HG03442 (cell line): ENCODE measurements at regions not wholly inside any gene's neighbourhood (a gene's known extent, or its start where the extent isn't known, plus 50 kb on each side); places are given as distances from the start of the nearest gene placed in this dataset.
A peak's percentile ranks its signal among the peaks of the same experiment; 100 is the strongest.

Source experiments
- ATAC-seq: cut with Tn5 transposase; IDR thresholded peaks from one replicate; pipeline ENCODE4 v1.9.1; 2021; ENCODE audit warnings: mild to moderate bottlenecking, moderate library complexity; ENCODE audit not compliant: unreplicated experiment

GRCh38 chrX:11952176-11952720, 186.0 kb upstream of the FRMPD4 start:
- no peak for ATAC-seq

GRCh38 chrX:11953615-11954014, 184.7 kb upstream of the FRMPD4 start:
- ATAC-seq: no peak

GRCh38 chrX:11954176-11954575, 184.1 kb upstream of the FRMPD4 start:
- no peak for ATAC-seq

DNA sequence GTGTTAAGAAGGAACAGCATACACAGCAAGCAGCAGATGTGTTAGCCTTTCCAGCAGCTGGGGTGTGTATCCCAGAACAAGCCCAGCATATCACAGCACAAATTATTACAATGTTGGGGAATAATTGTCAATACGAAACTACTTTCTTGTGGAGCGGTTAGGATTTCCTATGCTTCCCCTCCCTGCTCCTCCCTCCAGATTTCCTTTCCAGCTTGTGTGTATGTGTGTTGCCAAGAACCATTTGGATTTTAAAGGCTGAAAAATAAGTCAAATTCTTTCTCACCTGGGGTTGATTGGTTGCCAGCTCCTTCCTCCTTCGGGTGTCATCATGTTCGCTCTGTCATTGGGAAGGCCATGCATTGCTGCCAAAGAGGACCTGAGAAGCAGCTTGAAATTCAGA, 178.2 kb upstream of the FRMPD4 start:
- ATAC-seq: no peak

- ATAC-seq: no peak
Measured at GRCh38 chrX:11965436-11965835, 172.8 kb upstream of the FRMPD4 start.

GRCh38 chrX:11967986-11968869, 170.0 kb upstream of the FRMPD4 start:
- no peak for ATAC-seq

DNA sequence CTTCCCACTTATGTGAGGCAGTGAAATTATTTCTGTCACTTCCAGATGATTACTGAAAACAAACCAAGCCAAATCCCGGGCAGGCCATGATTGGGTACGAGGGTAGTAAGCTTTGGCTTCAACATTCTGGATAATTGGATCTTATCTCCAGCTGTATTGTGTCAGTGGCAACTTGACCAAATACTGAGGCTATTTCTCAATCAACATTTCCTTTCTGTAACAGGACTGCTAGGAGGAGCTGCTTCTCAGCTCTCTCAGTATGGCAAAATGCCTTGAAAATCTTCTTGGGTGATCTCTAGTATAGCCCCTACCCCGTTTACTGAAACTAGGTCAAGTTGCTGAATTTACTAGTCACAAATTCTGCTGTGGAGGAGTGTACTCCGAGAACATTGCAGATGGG, 169.3 kb upstream of the FRMPD4 start:
- no peak for ATAC-seq

DNA sequence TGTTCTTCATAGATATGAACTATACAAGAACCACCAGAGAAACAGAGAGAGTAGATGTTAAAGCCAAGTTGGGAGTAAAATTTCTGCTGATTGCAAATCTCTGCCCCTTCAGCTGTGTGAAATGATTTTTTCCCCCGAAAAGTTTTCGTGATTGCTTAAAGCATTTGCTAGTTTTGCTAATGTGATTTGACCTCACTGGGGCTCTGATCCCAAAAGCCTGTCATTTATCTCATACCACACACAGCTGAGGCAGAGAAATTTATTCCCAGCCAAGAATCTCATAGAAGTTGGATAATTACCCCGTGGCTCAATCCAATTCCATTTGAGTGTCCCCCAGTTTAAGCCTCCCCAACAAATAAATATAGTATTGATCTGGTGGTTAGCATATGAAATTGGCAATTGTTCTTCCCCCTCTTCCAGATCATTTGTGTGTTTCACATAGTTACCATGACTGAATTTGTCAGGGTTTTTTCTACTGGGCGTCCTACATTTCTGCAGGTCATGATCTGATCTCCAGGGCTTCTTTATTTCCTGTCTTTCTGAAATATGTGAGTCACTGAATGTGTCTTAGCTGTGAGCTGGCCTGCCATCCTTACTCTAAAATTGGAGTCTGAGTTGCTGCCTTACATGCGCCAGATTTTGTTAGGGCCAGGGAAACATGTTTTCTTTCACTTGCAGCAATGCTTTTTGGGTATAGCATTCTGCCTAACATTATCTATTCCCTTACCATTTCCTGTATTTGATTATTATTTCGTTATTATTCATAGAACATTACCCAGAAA, 167.5 kb upstream of the FRMPD4 start:
- ATAC-seq: no peak

GRCh38 chrX:11976663-11977062, 161.6 kb upstream of the FRMPD4 start:
- ATAC-seq: no peak

DNA sequence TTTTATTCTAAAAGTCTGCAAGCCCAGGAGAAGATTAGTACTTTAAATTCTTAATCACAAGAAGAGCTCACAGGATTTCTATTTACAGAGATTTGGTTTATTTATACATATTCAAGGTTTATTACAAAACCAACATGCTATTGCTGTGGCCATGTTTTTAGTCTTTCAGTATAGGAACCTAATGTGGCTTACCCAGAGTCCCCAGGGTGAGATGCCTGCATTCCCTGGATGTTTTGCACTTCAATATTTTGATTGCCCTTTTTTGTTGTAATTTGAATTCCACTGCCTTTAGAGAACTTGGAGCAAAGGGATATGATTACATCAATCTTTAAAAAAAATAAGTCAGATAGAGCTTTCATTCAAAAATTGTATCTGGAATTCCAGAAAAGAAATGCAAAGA, 146.0 kb upstream of the FRMPD4 start:
- ATAC-seq: no peak

- ATAC-seq: no peak
Measured at GRCh38 chrX:11995146-11995545, 143.1 kb upstream of the FRMPD4 start.

DNA sequence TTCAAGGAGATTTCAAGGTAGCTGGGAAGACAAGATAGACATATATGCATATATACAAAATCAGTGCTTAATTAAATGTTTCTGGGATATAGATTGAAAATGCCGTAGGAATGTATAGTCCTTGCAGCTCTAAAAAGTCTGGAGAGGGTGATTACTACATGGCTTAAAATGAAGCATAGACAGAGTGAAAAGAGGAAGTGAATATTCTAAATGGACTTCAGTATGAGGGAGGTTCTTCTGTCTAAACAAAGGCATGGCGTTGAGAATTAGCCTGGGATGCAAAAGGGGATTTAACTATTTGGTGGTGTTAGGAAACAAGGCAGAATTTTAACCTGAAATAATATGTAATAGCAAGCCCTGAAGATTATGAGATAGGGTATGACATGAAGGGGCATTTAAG, 141.5 kb upstream of the FRMPD4 start:
- ATAC-seq: no peak

DNA sequence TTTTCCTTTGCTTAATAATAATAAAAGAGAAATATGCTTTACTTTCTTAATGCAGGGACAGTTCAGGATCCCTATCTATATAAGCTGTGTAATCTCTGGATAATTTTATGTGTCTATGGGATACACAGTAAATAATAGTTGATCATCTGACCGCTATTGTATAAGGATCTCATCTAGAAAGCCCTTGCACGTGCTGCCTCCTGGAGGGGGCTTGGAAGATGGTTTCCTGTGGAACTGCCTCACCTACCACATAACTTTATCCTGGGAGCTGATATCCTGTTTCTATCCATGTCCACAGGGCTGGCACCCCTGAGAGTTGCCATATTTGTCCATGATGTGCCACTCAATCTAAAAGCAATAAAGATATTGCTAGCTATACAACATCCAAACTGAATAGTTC, 139.3 kb upstream of the FRMPD4 start:
- no peak for ATAC-seq

DNA sequence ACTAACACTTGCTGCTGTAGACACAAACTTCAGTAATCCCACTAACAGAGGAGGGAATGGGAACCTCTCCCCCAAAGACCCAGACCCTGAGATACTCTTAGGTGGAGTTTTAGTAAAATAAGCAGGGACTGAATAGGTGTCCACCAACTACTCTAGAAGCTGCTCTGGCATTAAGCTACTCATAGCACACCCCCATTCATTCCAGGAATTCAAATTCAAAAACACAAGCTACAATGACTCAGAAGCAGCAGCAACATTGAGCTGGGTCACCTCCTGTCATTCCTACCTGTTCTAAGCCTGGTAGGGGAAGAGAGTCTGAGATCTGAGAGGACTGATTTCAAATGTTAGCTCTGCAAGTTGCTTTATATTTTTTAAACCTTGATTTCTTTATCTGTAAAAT, 135.4 kb upstream of the FRMPD4 start:
- no peak for ATAC-seq

- ATAC-seq: peak; percentile 80
Measured at GRCh38 chrX:12007881-12008280, 130.4 kb upstream of the FRMPD4 start.

- ATAC-seq: no peak
Measured at GRCh38 chrX:12010436-12010835, 127.8 kb upstream of the FRMPD4 start.

GRCh38 chrX:12011075-12011474, 127.2 kb upstream of the FRMPD4 start:
- ATAC-seq: no peak

DNA sequence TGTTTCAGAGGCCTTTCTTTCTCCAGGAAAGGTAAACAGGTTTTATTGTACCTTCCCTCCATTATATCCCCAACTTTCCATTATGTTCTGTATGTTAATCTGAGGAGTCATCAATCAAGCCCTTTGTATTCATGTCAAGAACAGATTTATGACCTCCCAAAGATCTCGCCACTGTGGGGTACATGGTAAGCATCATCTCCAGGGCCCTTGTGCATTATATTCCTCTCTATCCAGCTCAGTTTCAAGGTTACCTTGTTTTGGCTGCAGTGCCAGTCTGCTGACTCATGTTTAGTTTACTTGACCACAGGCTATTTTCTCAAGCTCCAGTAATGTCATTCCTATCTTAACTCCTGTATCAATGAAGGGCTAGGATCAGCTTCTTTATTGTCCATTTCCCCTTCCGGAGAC, 125.1 kb upstream of the FRMPD4 start:
- no peak for ATAC-seq

GRCh38 chrX:12021698-12022097, 116.6 kb upstream of the FRMPD4 start:
- ATAC-seq: no peak

DNA sequence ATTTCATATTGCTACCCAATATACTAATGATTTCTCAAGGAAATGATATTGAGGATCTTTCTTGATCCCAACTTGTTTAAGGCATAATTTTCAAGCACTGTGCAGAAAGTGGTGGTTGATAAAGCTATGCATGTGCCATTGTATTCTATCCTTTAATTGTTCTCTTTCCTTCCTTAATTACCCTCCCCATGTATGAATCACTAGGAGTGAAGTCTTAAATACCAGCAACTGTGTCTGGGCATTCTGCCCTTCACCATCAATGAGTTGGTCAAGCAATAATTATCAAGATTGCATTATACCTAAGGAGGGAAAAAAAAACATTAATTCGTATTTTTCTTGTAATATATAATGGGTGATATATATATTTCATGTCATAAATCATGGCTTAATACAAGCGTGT, 111.8 kb upstream of the FRMPD4 start:
- no peak for ATAC-seq

GRCh38 chrX:12032082-12032481, 106.2 kb upstream of the FRMPD4 start:
- no peak for ATAC-seq

DNA sequence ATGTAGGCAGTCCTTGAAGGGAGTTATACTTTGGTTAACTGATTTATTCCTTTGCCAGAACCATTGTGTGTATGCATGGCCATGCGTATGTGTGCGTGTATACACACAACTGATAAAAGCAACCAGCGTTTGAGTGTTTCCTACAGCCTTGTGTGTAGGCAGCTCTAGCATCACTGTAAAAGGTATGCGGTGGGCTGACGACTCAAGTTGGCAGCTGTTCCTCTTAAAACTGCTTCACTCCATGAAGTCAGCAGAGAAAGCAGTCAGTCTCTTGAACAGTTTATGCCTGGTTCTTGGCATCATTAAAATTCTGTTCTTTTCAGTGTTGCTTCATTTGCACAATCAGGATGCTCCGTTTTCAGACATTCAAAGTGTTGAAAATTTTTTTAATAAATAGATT, 103.5 kb upstream of the FRMPD4 start:
- no peak for ATAC-seq
